GM19395 (cell line): ENCODE measurements at regions not wholly inside any gene's neighbourhood (a gene's known extent, or its start where the extent isn't known, plus 50 kb on each side); places are given as distances from the start of the nearest gene placed in this dataset.

Source experiments
- ATAC-seq: cut with Tn5 transposase; IDR thresholded peaks from one replicate; pipeline ENCODE4 v1.9.1; 2021; ENCODE audit warnings: mild to moderate bottlenecking, moderate library complexity; ENCODE audit not compliant: unreplicated experiment

GRCh38 chr5:53211799-53212198, 102.2 kb upstream of the MOCS2 start:
- no peak for ATAC-seq

DNA sequence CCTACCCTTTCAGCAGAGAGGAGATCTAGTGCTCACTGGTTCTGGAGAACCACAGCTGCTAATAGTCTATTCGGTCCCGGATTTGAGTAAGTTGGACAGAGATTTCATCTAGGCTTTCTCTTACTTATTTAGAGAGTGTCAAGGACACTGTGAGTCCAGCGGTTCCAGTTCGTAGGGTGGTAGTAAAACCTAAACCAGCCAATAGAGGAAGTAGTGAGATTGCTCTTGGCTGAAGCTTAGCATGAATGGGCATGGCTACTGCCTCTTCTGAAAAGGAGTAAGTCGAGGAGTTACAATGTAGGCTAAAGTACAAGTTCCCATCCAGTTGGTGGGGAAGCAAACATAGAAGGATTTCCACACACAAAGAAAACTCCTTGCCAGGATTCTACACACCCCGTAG, 109.6 kb upstream of the MOCS2 start:
- no peak for ATAC-seq

DNA sequence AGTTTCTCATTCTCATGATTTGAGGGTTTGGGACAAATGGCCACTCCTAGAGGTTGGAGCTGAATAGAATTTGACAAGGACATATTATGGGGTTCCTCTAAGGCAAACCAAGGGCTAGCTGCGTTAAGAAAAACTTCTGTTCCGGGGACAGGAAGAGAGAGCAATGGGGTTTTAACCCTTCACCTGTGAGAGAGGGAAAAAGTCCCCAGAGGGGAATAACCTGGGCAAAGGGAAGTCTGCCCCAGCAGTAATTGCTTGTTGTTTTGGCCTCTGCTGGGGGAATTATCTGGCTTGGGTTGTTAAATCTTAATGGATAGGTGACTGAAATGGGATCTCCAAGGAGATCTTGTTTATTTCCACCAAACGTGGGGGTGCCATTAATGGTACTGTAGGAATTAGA, 110.1 kb upstream of the MOCS2 start:
- no peak for ATAC-seq

DNA sequence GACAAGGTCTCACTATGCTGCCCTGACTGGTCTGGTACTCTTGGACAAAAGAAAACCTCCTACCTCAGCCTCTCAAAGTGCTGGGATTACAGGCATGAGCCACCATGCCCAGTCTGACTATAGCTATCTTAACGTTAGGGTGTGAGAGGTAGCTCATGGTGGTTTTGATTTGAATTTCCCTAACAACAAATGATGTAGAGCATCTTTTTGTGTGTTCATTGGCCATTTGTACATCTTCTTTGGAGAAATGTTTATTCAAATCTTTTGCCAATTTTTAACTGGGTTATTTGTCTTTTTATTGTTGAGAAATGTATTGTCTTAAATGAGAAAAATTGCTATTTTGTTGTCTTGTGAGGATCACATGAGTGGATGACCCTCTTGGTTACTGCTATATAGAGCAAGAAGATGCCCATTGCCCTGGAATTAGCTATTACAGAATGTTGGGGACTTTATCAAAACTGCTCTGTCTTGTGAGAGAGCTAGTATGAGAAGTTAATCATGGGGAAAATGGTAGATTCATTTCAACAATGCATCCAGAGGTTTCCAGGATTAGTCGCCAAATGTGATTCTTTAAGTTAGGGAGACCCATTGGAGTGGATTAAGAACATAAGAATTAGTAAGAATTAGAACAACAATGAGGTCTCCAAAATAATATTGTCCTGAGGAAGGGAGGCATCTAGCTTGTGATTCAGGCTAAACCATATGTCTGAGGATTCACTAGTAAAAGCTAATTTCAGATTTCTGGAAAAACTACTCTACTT, 124.3 kb upstream of the MOCS2 start:
- ATAC-seq, result no peak

- no peak for ATAC-seq
Measured at GRCh38 chr5:53236683-53237082, 127.1 kb upstream of the MOCS2 start.

DNA sequence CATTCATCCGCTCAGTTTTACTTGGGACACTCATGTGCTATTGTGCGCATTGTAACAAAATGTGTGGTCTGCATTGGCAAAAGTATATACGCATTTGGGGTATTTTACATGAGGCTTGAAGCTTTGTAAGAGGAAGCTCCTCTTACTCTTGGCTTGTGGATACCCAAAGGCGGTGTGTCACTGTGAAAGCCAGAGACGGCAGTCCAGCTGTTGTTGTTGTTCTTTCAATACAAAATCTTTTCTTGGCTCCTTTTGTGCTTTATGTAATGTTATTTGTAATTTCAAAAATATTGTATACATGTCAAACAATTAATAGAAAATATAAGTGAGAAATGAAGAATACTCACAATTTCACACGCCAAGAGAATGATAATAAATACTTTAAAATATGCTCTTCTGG, 128.3 kb upstream of the MOCS2 start:
- no peak for ATAC-seq

GRCh38 chr5:53239301-53239990, 129.9 kb upstream of the MOCS2 start:
- no peak for ATAC-seq

DNA sequence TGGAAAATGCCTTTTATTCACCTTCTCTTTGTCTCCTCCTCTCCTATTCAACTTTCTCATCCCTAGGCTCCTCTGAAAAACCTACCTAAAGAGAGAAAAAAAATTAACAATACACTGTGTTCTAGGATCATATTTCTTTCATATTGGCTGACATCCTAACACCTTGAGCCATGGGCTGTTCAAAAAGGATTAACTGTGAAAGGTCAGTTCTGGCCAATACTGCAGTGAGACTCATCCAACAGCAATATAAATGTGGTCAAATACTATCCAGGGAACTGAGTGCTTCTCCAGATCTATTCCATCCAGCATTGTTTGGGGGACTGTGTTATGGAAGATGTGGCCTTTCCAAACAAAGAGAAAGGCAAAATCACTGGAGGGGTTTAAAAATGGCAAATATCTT, 131.1 kb upstream of the MOCS2 start:
- ATAC-seq, result no peak

DNA sequence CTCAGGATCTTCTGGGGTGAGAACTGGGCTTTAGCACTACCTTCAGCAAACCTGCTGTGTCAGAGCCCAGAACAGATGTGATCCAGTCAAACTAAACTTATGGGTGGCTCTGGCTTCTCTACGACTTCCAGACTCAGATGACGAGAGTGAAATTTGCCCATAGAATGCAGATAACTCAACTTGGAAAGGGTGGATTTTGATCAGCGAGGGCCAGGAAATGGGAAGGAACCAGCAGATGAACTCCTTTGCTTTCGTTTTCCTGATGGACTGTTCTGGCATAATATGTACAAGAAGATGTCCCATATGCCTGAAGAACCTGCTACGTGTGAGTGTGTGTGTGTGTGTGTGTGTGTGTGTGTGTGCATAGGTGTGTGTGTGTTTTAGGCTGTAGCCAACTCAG, 132.0 kb upstream of the MOCS2 start:
- ATAC-seq, result no peak

GRCh38 chr5:53243403-53243802, 133.8 kb upstream of the MOCS2 start:
- no peak for ATAC-seq

GRCh38 chr5:53246042-53246836, 136.7 kb upstream of the MOCS2 start:
- no peak for ATAC-seq

- no peak for ATAC-seq
Measured at GRCh38 chr5:53249529-53250200, 140.1 kb upstream of the MOCS2 start.

- ATAC-seq, result no peak
Measured at GRCh38 chr5:53250201-53250550, 140.6 kb upstream of the MOCS2 start.

DNA sequence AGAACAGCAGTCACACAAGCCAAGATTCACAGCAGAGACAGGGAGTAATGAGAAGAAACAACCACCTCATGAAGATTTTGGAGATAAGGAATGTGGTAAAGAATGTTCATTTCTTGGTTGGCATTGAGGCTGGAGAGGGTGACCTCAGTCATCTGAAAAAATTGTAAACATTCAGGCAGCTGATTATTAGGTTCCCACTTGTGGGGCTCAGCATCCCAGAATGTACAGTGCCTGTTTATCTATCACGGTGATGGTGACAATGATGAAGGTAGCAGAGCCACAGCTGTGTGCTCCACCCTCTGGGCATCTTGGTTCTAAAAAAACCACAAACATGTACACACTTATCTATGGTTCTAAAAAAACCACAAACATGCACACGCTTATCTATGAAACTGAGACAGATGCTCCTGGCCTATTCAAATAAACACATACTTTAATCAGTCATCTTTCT, 143.9 kb upstream of the MOCS2 start:
- ATAC-seq, result no peak

GRCh38 chr5:53256746-53257145, 147.2 kb upstream of the MOCS2 start:
- no peak for ATAC-seq

- ATAC-seq, result no peak
Measured at GRCh38 chr5:53257806-53258373, 148.3 kb upstream of the MOCS2 start.

DNA sequence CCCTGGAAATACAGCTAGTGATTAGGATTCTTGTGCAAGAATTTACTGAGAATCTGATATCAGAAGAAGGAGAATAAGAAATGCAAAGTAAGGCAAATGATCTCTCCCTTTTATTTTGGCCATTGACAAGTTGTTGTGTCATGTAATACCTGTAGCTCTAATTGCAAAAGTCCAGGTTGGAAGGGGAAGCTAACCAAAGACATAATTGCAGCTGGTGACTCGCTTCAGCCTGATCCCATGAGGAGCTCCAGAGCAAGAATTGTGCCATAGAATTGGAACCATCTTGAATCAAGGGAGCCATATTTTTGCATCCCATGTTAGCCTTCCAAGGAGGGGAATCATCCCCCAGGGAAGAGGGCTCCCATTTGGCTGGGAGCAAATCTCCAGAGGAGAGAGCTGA, 149.6 kb upstream of the MOCS2 start:
- ATAC-seq, result no peak

DNA sequence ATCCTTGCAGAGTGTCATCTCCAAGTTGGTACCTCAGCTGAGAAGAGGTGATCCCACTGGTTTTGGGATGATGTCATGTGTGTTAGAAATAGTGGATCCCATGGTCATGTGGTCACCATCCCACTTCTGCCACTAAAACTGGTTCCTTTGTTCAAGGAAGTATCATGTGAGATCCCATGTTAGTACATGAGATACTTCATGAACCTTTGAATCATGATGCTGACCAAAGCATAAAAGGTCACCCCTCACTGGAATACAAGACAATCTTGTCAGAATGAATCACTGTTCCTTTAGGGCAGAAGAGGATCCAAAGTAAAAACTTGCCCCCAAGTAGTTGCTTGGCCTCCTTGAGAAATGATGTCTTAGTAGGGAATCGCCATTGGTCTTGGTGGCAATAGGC, 150.9 kb upstream of the MOCS2 start:
- no peak for ATAC-seq

GRCh38 chr5:53261245-53261644, 151.7 kb upstream of the MOCS2 start:
- no peak for ATAC-seq

DNA sequence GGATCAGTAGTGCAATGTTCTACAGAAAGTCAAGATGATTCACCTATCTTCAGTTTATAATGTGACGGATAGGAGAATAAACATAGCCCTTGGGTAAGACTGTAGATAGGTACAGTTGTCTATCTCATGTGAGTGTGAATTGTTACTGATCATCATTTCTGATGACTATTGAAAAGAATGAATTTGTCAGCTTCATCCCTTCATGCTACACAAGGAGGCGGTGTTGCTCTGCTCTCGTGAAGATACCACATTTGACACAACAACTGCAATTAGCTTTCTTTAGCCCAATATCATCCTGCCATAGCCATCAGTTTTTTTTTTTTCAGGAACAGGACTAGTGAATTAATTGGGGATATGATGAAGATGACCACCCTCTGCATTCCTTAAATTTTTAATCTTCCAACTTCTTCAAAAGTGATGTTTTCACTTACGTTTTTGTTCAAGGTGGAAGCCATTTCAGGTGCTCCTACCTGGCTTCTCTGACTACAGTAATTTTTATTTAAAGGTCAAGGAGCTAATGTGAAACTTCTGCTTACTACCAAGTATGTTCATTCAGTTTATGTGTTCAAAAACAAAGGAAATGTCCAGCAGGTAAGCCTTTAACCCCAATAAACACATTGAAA, 152.9 kb upstream of the MOCS2 start:
- no peak for ATAC-seq

- ATAC-seq, result no peak
Measured at GRCh38 chr5:53263151-53263550, 153.6 kb upstream of the MOCS2 start.
